ENCODE measurements at regions not wholly inside any gene's neighbourhood (a gene's known extent, or its start where the extent isn't known, plus 50 kb on each side); places are given as distances from the start of the nearest gene placed in this dataset.

DNA sequence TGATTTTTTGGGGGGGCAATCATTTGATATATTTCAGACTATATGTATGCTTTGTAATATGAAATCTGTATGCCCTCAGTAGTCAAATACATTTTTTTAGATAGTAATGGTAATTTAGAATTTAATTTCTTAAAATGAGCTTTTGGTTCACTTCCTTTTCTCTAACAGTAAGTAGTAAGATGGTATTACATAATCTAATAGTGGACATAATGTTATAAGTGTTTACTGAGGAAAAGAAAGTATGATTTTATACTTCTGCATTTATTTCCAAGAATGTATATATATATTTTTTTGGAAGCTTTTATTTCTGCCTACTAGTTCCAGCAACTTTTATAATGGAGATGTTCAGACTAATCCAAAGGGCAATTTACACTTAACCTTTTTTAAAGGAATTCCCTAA, 1450.7 kb upstream of the TENM3 start:
- Histone ChIP-seq H3K27ac (ENCODE audit: extremely low read length, insufficient read depth, low read length) (no peak overlapping the region), H3K4me1 (ENCODE audit: insufficient read depth, low read length) (no peaks in the 10 kb centered on the region), H3K36me3 (replicated peaks in 1 of 2; ENCODE audit: control insufficient read depth in 1 of 2, insufficient read depth in 2 of 2, low read length in 2 of 2) (no peaks in the 10 kb centered on the region), H4K20me1 (ENCODE audit: insufficient read depth, low read length) (no peaks in the 10 kb centered on the region), H2AFZ (ENCODE audit: low read length) (no peak overlapping the region), H3K4me2 (ENCODE audit: low read depth, low read length) (no peak overlapping the region), H3K4me3 (replicated peaks in 1 of 3; ENCODE audit: insufficient read depth in 1 of 3, low read depth in 2 of 3, low read length in 3 of 3) (no peak overlapping the region), H3K27me3 (ENCODE audit: control insufficient read depth in 1 of 2, insufficient read depth in 2 of 2, low read length in 2 of 2) (no peaks in the 10 kb centered on the region), H3K79me2 (ENCODE audit: insufficient read depth, low read length) (no peaks in the 10 kb centered on the region), H3K9me3 (ENCODE audit: low read length) (no peaks in the 10 kb centered on the region), H3K9ac (ENCODE audit: insufficient read depth, low read depth, low read length) (no peak overlapping the region)
- POLR2A ChIA-PET = no interaction called here
- DNase-seq (ENCODE audit: low spot score) (no peak), ATAC-seq (no peak), FAIRE-seq (no peak)
- CTCF ChIA-PET (ENCODE audit: low intra/inter-chr PET ratio, low total read pairs) = no interaction called here
- TF ChIP-seq HMG20A (CRISPR knock-in tag; IDR thresholded peaks at IDR 0.05; ENCODE audit: borderline replicate concordance) (no peak), ZNF33A (CRISPR knock-in tag; IDR thresholded peaks at IDR 0.05; ENCODE audit: borderline replicate concordance) (no peak), SP4 (CRISPR knock-in tag; IDR thresholded peaks at IDR 0.05) (no peak), ZNF761 (CRISPR knock-in tag; conservative IDR thresholded peaks at IDR 0.05) (no peak), IKZF4 (CRISPR knock-in tag; IDR thresholded peaks at IDR 0.05; ENCODE audit: borderline replicate concordance, low read depth, not compliant biosample characterization) (no peak), ZNF563 (CRISPR knock-in tag; IDR thresholded peaks at IDR 0.05) (no peak), BCL6 (CRISPR knock-in tag; IDR thresholded peaks at IDR 0.05) (no peak), ZFP90 (CRISPR knock-in tag; IDR thresholded peaks at IDR 0.05; ENCODE audit: borderline replicate concordance) (no peak)
- TF ChIP-seq, protein P1, sequence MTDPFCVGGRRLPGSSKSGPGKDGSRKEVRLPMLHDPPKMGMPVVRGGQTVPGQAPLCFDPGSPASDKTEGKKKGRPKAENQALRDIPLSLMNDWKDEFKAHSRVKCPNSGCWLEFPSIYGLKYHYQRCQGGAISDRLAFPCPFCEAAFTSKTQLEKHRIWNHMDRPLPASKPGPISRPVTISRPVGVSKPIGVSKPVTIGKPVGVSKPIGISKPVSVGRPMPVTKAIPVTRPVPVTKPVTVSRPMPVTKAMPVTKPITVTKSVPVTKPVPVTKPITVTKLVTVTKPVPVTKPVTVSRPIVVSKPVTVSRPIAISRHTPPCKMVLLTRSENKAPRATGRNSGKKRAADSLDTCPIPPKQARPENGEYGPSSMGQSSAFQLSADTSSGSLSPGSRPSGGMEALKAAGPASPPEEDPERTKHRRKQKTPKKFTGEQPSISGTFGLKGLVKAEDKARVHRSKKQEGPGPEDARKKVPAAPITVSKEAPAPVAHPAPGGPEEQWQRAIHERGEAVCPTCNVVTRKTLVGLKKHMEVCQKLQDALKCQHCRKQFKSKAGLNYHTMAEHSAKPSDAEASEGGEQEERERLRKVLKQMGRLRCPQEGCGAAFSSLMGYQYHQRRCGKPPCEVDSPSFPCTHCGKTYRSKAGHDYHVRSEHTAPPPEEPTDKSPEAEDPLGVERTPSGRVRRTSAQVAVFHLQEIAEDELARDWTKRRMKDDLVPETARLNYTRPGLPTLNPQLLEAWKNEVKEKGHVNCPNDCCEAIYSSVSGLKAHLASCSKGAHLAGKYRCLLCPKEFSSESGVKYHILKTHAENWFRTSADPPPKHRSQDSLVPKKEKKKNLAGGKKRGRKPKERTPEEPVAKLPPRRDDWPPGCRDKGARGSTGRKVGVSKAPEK (CRISPR knock-in tag; IDR thresholded peaks at IDR 0.05; ENCODE audit: borderline replicate concordance) = no peak
- TF ChIP-seq, protein P2, sequence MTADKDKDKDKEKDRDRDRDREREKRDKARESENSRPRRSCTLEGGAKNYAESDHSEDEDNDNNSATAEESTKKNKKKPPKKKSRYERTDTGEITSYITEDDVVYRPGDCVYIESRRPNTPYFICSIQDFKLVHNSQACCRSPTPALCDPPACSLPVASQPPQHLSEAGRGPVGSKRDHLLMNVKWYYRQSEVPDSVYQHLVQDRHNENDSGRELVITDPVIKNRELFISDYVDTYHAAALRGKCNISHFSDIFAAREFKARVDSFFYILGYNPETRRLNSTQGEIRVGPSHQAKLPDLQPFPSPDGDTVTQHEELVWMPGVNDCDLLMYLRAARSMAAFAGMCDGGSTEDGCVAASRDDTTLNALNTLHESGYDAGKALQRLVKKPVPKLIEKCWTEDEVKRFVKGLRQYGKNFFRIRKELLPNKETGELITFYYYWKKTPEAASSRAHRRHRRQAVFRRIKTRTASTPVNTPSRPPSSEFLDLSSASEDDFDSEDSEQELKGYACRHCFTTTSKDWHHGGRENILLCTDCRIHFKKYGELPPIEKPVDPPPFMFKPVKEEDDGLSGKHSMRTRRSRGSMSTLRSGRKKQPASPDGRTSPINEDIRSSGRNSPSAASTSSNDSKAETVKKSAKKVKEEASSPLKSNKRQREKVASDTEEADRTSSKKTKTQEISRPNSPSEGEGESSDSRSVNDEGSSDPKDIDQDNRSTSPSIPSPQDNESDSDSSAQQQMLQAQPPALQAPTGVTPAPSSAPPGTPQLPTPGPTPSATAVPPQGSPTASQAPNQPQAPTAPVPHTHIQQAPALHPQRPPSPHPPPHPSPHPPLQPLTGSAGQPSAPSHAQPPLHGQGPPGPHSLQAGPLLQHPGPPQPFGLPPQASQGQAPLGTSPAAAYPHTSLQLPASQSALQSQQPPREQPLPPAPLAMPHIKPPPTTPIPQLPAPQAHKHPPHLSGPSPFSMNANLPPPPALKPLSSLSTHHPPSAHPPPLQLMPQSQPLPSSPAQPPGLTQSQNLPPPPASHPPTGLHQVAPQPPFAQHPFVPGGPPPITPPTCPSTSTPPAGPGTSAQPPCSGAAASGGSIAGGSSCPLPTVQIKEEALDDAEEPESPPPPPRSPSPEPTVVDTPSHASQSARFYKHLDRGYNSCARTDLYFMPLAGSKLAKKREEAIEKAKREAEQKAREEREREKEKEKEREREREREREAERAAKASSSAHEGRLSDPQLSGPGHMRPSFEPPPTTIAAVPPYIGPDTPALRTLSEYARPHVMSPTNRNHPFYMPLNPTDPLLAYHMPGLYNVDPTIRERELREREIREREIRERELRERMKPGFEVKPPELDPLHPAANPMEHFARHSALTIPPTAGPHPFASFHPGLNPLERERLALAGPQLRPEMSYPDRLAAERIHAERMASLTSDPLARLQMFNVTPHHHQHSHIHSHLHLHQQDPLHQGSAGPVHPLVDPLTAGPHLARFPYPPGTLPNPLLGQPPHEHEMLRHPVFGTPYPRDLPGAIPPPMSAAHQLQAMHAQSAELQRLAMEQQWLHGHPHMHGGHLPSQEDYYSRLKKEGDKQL (CRISPR knock-in tag; IDR thresholded peaks at IDR 0.05; ENCODE audit: low read depth) = no peak
- TF ChIP-seq, protein P3, sequence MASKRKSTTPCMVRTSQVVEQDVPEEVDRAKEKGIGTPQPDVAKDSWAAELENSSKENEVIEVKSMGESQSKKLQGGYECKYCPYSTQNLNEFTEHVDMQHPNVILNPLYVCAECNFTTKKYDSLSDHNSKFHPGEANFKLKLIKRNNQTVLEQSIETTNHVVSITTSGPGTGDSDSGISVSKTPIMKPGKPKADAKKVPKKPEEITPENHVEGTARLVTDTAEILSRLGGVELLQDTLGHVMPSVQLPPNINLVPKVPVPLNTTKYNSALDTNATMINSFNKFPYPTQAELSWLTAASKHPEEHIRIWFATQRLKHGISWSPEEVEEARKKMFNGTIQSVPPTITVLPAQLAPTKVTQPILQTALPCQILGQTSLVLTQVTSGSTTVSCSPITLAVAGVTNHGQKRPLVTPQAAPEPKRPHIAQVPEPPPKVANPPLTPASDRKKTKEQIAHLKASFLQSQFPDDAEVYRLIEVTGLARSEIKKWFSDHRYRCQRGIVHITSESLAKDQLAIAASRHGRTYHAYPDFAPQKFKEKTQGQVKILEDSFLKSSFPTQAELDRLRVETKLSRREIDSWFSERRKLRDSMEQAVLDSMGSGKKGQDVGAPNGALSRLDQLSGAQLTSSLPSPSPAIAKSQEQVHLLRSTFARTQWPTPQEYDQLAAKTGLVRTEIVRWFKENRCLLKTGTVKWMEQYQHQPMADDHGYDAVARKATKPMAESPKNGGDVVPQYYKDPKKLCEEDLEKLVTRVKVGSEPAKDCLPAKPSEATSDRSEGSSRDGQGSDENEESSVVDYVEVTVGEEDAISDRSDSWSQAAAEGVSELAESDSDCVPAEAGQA (IDR thresholded peaks at IDR 0.05; ENCODE audit: low read depth) = no peak
- TF ChIP-seq, protein P3 (CRISPR knock-in tag; IDR thresholded peaks at IDR 0.05; ENCODE audit: borderline replicate concordance) = no peak
- intact Hi-C loops (cut with micrococcal nuclease; ENCODE audit: unreplicated experiment) = no loop called here
- BruUV-seq (replicated peaks) = no TSS peak
- in situ Hi-C loops (cut with HindIII; ENCODE audit: extremely low pct_ligation_motif_present, low pct_unique_long_range_greater_than_20kb) = no loop called here

Measured in HepG2 (cell line).